SK-N-SH treated with all-trans-retinoic acid at 6 μM for 48 hours (cell line): ENCODE measurements at regions not wholly inside any gene's neighbourhood (a gene's known extent, or its start where the extent isn't known, plus 50 kb on each side); places are given as distances from the start of the nearest gene placed in this dataset.

Experiments
- ATAC-seq: fragments of 200-7000 bp; cut with Tn5 transposase; 3 replicates; pipeline ENCODE4 v1.9.1; 2020; ENCODE audit warnings: mild to moderate bottlenecking, moderate library complexity
- BACH2 ChIP-seq: fragments of 250-450 bp; sonication (Bioruptor Pico); IDR thresholded peaks from 2 replicates; pipeline ENCODE4 v1.9.0; 2021; ENCODE audit warnings: mild to moderate bottlenecking, borderline replicate concordance
- CSDC2 ChIP-seq: fragments of 250-450 bp; sonication (Bioruptor Pico); IDR thresholded peaks from 2 replicates; pipeline ENCODE4 v1.5.0; 2020; ENCODE audit warnings: mild to moderate bottlenecking, moderate library complexity
- ESRRG ChIP-seq: fragments of 250-450 bp; sonication (Bioruptor Pico); IDR thresholded peaks from 2 replicates; pipeline ENCODE4 v1.6.1; 2021; ENCODE audit warnings: mild to moderate bottlenecking
- GLIS3 ChIP-seq: fragments of 250-450 bp; sonication (Bioruptor Pico); IDR thresholded peaks from 2 replicates; pipeline ENCODE4 v1.5.0; 2020; ENCODE audit warnings: mild to moderate bottlenecking, moderate library complexity
- ISL1 ChIP-seq: fragments of 250-450 bp; sonication (Bioruptor Pico); IDR thresholded peaks from 2 replicates; pipeline ENCODE4 v2.1.2; 2022; ENCODE audit warnings: mild to moderate bottlenecking, moderate library complexity
- OSR1 ChIP-seq: fragments of 250-450 bp; sonication (Bioruptor Pico); IDR thresholded peaks from 2 replicates; pipeline ENCODE4 v1.8.0; 2022; ENCODE audit warnings: moderate library complexity, mild to moderate bottlenecking, inconsistent platforms
- PPARA ChIP-seq: fragments of 250-450 bp; sonication (Bioruptor Pico); IDR thresholded peaks from 2 replicates; pipeline ENCODE4 v1.5.0; 2020; ENCODE audit warnings: mild to moderate bottlenecking, borderline replicate concordance
- RARB ChIP-seq: fragments of 250-450 bp; sonication (Bioruptor Pico); IDR thresholded peaks from 2 replicates; pipeline ENCODE4 v1.8.0; 2021; ENCODE audit warnings: mild to moderate bottlenecking, moderate library complexity
- SNAI2 ChIP-seq: fragments of 250-450 bp; sonication (Bioruptor Pico); IDR thresholded peaks from 2 replicates; pipeline ENCODE4 v1.5.0; 2020; ENCODE audit warnings: mild to moderate bottlenecking, moderate library complexity
- TCF4 ChIP-seq: fragments of 250-450 bp; sonication (Bioruptor Pico); IDR thresholded peaks from 2 replicates; pipeline ENCODE4 v1.8.0; 2021; ENCODE audit warnings: mild to moderate bottlenecking, moderate library complexity, borderline replicate concordance
- ZC3H10 ChIP-seq: fragments of 250-450 bp; sonication (Bioruptor Pico); IDR thresholded peaks from 2 replicates; pipeline ENCODE4 v1.5.1; 2021; ENCODE audit warnings: mild to moderate bottlenecking, moderate library complexity
- ZFP3 ChIP-seq: fragments of 250-450 bp; sonication (Bioruptor Pico); IDR thresholded peaks from 2 replicates; pipeline ENCODE4 v1.5.0; 2020; ENCODE audit warnings: mild to moderate bottlenecking, moderate library complexity
- ZFP30 ChIP-seq: fragments of 450-650 bp; formaldehyde crosslinking; IDR thresholded peaks from 2 replicates; pipeline ENCODE4 v1.5.0; 2022; ENCODE audit warnings: mild to moderate bottlenecking, moderate library complexity
- ZNF70 ChIP-seq: fragments of 450-650 bp; formaldehyde crosslinking; IDR thresholded peaks from 2 replicates; pipeline ENCODE4 v1.5.0; 2020; ENCODE audit warnings: mild to moderate bottlenecking, moderate library complexity
- ZNF8 ChIP-seq: fragments of 450-650 bp; formaldehyde crosslinking; IDR thresholded peaks from 2 replicates; pipeline ENCODE4 v1.5.0; 2020; ENCODE audit warnings: mild to moderate bottlenecking, moderate library complexity
- TF ChIP-seq, protein P1 (sequence below): fragments of 250-450 bp; sonication (Bioruptor Pico); IDR thresholded peaks from 2 replicates; pipeline ENCODE4 v1.8.0; 2020; ENCODE audit warnings: mild to moderate bottlenecking, moderate library complexity, borderline replicate concordance
- TF ChIP-seq, protein P2 (sequence below): fragments of 250-450 bp; sonication (Bioruptor Pico); IDR thresholded peaks from 2 replicates; pipeline ENCODE4 v1.5.1; 2020; ENCODE audit warnings: low read depth, mild to moderate bottlenecking, moderate library complexity
- TF ChIP-seq, protein P3 (sequence below): fragments of 250-450 bp; sonication (Bioruptor Pico); IDR thresholded peaks from 2 replicates; pipeline ENCODE4 v1.8.0; 2021; ENCODE audit warnings: low read depth, mild to moderate bottlenecking, moderate library complexity, borderline replicate concordance
- TF ChIP-seq, protein P4 (sequence below): fragments of 250-450 bp; sonication (Bioruptor Pico); IDR thresholded peaks from 2 replicates; pipeline ENCODE4 v1.5.0; 2020; ENCODE audit warnings: mild to moderate bottlenecking, moderate library complexity
- TF ChIP-seq, protein P5 (sequence below): fragments of 250-450 bp; sonication (Bioruptor Pico); IDR thresholded peaks from 2 replicates; pipeline ENCODE4 v1.5.1; 2021; ENCODE audit warnings: mild to moderate bottlenecking, moderate library complexity

DNA sequence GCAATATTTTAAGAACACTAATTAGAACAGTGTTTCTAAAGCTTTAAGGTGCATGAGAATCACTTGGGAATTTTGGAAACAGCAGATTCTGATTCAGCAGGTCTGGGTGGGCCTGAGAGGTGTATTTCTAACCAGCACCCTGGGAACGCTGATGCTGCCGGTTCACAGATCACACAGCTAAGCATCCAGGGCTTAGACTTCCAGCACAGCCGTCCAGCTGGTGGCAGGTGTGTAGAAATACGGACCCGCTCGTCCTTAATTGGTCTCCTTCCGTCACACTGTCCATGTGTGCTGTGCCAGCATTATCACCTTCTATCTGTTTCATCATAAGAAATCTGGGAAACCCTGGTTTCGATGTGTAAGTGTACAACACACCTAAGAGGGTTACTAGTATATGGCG lies 1029.0 kb downstream of the EFNB2 start:
- no peak for TF ChIP-seq GLIS3 (CRISPR knock-in tag)
- TF ChIP-seq, protein P1, sequence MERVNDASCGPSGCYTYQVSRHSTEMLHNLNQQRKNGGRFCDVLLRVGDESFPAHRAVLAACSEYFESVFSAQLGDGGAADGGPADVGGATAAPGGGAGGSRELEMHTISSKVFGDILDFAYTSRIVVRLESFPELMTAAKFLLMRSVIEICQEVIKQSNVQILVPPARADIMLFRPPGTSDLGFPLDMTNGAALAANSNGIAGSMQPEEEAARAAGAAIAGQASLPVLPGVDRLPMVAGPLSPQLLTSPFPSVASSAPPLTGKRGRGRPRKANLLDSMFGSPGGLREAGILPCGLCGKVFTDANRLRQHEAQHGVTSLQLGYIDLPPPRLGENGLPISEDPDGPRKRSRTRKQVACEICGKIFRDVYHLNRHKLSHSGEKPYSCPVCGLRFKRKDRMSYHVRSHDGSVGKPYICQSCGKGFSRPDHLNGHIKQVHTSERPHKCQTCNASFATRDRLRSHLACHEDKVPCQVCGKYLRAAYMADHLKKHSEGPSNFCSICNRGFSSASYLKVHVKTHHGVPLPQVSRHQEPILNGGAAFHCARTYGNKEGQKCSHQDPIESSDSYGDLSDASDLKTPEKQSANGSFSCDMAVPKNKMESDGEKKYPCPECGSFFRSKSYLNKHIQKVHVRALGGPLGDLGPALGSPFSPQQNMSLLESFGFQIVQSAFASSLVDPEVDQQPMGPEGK = no peak
- TF ChIP-seq ZNF70 (CRISPR knock-in tag) = no peak
- TF ChIP-seq, protein P2, sequence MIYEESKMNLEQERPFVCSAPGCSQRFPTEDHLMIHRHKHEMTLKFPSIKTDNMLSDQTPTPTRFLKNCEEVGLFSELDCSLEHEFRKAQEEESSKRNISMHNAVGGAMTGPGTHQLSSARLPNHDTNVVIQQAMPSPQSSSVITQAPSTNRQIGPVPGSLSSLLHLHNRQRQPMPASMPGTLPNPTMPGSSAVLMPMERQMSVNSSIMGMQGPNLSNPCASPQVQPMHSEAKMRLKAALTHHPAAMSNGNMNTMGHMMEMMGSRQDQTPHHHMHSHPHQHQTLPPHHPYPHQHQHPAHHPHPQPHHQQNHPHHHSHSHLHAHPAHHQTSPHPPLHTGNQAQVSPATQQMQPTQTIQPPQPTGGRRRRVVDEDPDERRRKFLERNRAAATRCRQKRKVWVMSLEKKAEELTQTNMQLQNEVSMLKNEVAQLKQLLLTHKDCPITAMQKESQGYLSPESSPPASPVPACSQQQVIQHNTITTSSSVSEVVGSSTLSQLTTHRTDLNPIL = no peak
- TF ChIP-seq, protein P3, sequence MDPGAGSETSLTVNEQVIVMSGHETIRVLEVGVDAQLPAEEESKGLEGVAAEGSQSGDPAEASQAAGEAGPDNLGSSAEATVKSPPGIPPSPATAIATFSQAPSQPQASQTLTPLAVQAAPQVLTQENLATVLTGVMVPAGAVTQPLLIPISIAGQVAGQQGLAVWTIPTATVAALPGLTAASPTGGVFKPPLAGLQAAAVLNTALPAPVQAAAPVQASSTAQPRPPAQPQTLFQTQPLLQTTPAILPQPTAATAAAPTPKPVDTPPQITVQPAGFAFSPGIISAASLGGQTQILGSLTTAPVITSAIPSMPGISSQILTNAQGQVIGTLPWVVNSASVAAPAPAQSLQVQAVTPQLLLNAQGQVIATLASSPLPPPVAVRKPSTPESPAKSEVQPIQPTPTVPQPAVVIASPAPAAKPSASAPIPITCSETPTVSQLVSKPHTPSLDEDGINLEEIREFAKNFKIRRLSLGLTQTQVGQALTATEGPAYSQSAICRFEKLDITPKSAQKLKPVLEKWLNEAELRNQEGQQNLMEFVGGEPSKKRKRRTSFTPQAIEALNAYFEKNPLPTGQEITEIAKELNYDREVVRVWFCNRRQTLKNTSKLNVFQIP (CRISPR knock-in tag) = no peak
- TF ChIP-seq CSDC2 (CRISPR knock-in tag) = no peak
- TF ChIP-seq ZC3H10 (CRISPR knock-in tag) = no peak
- no peak for TF ChIP-seq ESRRG (CRISPR knock-in tag)
- TF ChIP-seq ZFP3 (CRISPR knock-in tag) = no peak
- no peak for TF ChIP-seq PPARA (CRISPR knock-in tag)
- TF ChIP-seq, protein P4, sequence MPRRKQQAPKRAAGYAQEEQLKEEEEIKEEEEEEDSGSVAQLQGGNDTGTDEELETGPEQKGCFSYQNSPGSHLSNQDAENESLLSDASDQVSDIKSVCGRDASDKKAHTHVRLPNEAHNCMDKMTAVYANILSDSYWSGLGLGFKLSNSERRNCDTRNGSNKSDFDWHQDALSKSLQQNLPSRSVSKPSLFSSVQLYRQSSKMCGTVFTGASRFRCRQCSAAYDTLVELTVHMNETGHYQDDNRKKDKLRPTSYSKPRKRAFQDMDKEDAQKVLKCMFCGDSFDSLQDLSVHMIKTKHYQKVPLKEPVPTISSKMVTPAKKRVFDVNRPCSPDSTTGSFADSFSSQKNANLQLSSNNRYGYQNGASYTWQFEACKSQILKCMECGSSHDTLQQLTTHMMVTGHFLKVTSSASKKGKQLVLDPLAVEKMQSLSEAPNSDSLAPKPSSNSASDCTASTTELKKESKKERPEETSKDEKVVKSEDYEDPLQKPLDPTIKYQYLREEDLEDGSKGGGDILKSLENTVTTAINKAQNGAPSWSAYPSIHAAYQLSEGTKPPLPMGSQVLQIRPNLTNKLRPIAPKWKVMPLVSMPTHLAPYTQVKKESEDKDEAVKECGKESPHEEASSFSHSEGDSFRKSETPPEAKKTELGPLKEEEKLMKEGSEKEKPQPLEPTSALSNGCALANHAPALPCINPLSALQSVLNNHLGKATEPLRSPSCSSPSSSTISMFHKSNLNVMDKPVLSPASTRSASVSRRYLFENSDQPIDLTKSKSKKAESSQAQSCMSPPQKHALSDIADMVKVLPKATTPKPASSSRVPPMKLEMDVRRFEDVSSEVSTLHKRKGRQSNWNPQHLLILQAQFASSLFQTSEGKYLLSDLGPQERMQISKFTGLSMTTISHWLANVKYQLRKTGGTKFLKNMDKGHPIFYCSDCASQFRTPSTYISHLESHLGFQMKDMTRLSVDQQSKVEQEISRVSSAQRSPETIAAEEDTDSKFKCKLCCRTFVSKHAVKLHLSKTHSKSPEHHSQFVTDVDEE (CRISPR knock-in tag) = no peak
- no peak for TF ChIP-seq TCF4 (CRISPR knock-in tag)
- TF ChIP-seq RARB (CRISPR knock-in tag) = no peak
- TF ChIP-seq, protein P5, sequence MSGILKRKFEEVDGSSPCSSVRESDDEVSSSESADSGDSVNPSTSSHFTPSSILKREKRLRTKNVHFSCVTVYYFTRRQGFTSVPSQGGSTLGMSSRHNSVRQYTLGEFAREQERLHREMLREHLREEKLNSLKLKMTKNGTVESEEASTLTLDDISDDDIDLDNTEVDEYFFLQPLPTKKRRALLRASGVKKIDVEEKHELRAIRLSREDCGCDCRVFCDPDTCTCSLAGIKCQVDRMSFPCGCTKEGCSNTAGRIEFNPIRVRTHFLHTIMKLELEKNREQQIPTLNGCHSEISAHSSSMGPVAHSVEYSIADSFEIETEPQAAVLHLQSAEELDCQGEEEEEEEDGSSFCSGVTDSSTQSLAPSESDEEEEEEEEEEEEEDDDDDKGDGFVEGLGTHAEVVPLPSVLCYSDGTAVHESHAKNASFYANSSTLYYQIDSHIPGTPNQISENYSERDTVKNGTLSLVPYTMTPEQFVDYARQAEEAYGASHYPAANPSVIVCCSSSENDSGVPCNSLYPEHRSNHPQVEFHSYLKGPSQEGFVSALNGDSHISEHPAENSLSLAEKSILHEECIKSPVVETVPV (CRISPR knock-in tag) = no peak
- no peak for TF ChIP-seq ISL1 (CRISPR knock-in tag)
- TF ChIP-seq ZNF8 (CRISPR knock-in tag) = no peak
- TF ChIP-seq OSR1 = no peak
- no peak for TF ChIP-seq SNAI2 (CRISPR knock-in tag)
- no peak for TF ChIP-seq ZFP30
- TF ChIP-seq, all 23 proteins: peak for 0
- ATAC-seq = no peak

DNA sequence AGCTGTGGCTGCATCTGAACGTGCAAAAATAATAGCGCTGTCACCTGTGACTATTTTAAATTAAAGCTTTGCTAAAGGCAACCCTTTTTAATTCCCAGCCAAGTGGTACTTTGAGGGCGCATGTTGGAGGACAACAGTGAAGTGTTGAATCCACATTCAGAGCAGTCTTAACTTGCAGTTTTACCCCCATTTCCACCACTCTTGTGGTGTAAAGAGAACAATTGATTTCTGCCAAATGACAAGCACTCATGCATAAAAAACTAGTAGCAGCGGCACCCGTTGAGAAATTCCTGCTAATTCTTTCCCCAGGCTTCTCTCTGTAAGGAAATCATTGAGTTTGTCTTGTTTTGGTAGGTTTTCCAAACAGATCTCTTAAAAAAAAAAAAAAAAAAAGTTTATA lies 1033.3 kb downstream of the EFNB2 start:
- TF ChIP-seq GLIS3 (CRISPR knock-in tag) (no peak), OSR1 (no peak), ESRRG (CRISPR knock-in tag) (no peak), ZNF70 (CRISPR knock-in tag) (no peak), PPARA (CRISPR knock-in tag) (no peak), BACH2 (CRISPR knock-in tag) (no peak), CSDC2 (CRISPR knock-in tag) (no peak)
- TF ChIP-seq, protein P2 = no peak
- TF ChIP-seq, protein P3 (CRISPR knock-in tag) = no peak
- TF ChIP-seq, protein P1 = no peak
- no peak for ATAC-seq
